Transverse colon (tissue), 4 donors: ENCODE measurements at regions not wholly inside any gene's neighbourhood (a gene's known extent, or its start where the extent isn't known, plus 50 kb on each side); places are given as distances from the start of the nearest gene placed in this dataset.

Source experiments
- DNase-seq: peaks from one replicate; pipeline ENCODE4 v3.0.0-alpha.2; 2019
- H3K27ac ChIP-seq, 4 donors: fragments of 200-600 bp; sonication (generic); 2 replicates each; pipeline ENCODE4 v1.5.1; 2016 to 2018; ENCODE audit warnings: inconsistent platforms in 4 of 4
- H3K27me3 ChIP-seq: fragments of 200-600 bp; sonication (generic); 2 replicates; pipeline ENCODE4 v1.5.1; 2017; ENCODE audit warnings: inconsistent platforms
- H3K36me3 ChIP-seq, 4 donors: fragments of 200-600 bp; sonication (generic); 2 replicates each; pipeline ENCODE4 v1.5.1; 2017 to 2019; ENCODE audit warnings: inconsistent platforms in 4 of 4
- H3K4me1 ChIP-seq, 4 donors: fragments of 200-600 bp; sonication (generic); 2 replicates each; pipeline ENCODE4 v1.5.1; 2017 to 2020; ENCODE audit warnings: inconsistent platforms in 4 of 4
- H3K4me3 ChIP-seq, 4 donors: fragments of 200-600 bp; sonication (generic); 1 replicate in 1 of 4; 2 replicates in 3 of 4; pipeline versions ENCODE4 v1.5.1 to v1.6.1; 2017 to 2019; ENCODE audit warnings: inconsistent platforms in 4 of 4
- H3K9me3 ChIP-seq, 2 donors: fragments of 200-600 bp; sonication (generic); 2 replicates each; pipeline ENCODE4 v1.5.1; 2017 to 2019; ENCODE audit warnings: inconsistent platforms in 2 of 2
- EP300 ChIP-seq: sonication (generic); formaldehyde crosslinking; IDR thresholded peaks from one replicate; pipeline ENCODE4 v1.6.1; 2017; ENCODE audit warnings: antibody characterized with exemption, low read depth
- POLR2A ChIP-seq: fragments of 450-650 bp; IDR thresholded peaks from one replicate; pipeline ENCODE4 v1.6.1; 2016; ENCODE audit warnings: antibody characterized with exemption, mild to moderate bottlenecking, moderate library complexity
- POLR2AphosphoS5 ChIP-seq, 3 donors: sonication (generic); formaldehyde crosslinking; IDR thresholded peaks; one replicate each; pipeline ENCODE4 v1.6.1; 2016; ENCODE audit warnings: antibody characterized with exemption in 3 of 3
- WGBS, 2 donors: methylation state at CpG; one replicate each; pipeline ENCODE4 v1.1.5; 2018; ENCODE audit warnings: low coverage in 1 of 2; 5-methylcytosine and 5-hydroxymethylcytosine counted together
- in situ Hi-C, 4 donors: fragments of 200-750 bp; cut with MboI; loops; one replicate each; pipeline versions ENCODE4 v1.15.0 to v1.15.1; 2017; ENCODE audit warnings: low sequenced_read_pairs in 3 of 4, low pct_ligation_motif_present in 1 of 4, low pct_unique_long_range_greater_than_20kb in 1 of 4
- intact Hi-C: fragments of 100-400 bp; cut with DNase I; formaldehyde crosslinking; loops from one replicate; pipeline ENCODE4 v1.15.1; 2023; ENCODE audit warnings: low total_unique reads
- TF ChIP-seq, protein P1 (sequence below), 5 experiments: fragments of 200-600 bp in 3 of 5; fragments of 450-650 bp in 2 of 5; sonication (generic) in 3 of 5; IDR thresholded peaks; 1 replicate in 2 of 5; 2 replicates in 3 of 5; pipeline ENCODE4 v1.5.1; 2016 to 2017; ENCODE audit warnings: antibody characterized with exemption in 5 of 5, inconsistent platforms in 3 of 5, mild to moderate bottlenecking in 2 of 5, moderate library complexity in 1 of 5

GRCh38 chr22:47372111-47372581, 609.7 kb downstream of the TBC1D22A start:
- DNase-seq: no peak
- Histone ChIP-seq H3K27me3 (no peaks in the 10 kb centered on the region), H3K27ac (no peak overlapping the region), H3K36me3 (no peaks in the 10 kb centered on the region), H3K9me3 (no peaks in the 10 kb centered on the region), H3K4me1 (no peaks in the 10 kb centered on the region), H3K4me3 (no peak overlapping the region)
- in situ Hi-C loops: no loop called here
- 79% methylated on average over 15 of the region's 15 CpGs; no CpG with 5 or more reads in 1 of the 2 donors for WGBS, 2 donors
- TF ChIP-seq EP300: no peak
- TF ChIP-seq, protein P1, sequence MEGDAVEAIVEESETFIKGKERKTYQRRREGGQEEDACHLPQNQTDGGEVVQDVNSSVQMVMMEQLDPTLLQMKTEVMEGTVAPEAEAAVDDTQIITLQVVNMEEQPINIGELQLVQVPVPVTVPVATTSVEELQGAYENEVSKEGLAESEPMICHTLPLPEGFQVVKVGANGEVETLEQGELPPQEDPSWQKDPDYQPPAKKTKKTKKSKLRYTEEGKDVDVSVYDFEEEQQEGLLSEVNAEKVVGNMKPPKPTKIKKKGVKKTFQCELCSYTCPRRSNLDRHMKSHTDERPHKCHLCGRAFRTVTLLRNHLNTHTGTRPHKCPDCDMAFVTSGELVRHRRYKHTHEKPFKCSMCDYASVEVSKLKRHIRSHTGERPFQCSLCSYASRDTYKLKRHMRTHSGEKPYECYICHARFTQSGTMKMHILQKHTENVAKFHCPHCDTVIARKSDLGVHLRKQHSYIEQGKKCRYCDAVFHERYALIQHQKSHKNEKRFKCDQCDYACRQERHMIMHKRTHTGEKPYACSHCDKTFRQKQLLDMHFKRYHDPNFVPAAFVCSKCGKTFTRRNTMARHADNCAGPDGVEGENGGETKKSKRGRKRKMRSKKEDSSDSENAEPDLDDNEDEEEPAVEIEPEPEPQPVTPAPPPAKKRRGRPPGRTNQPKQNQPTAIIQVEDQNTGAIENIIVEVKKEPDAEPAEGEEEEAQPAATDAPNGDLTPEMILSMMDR (IDR thresholded peaks at IDR 0.05): no peak
- TF ChIP-seq POLR2AphosphoS5 (IDR thresholded peaks at IDR 0.05): no peak
- TF ChIP-seq POLR2A: no peak
- intact Hi-C loops: no loop called here

DNA sequence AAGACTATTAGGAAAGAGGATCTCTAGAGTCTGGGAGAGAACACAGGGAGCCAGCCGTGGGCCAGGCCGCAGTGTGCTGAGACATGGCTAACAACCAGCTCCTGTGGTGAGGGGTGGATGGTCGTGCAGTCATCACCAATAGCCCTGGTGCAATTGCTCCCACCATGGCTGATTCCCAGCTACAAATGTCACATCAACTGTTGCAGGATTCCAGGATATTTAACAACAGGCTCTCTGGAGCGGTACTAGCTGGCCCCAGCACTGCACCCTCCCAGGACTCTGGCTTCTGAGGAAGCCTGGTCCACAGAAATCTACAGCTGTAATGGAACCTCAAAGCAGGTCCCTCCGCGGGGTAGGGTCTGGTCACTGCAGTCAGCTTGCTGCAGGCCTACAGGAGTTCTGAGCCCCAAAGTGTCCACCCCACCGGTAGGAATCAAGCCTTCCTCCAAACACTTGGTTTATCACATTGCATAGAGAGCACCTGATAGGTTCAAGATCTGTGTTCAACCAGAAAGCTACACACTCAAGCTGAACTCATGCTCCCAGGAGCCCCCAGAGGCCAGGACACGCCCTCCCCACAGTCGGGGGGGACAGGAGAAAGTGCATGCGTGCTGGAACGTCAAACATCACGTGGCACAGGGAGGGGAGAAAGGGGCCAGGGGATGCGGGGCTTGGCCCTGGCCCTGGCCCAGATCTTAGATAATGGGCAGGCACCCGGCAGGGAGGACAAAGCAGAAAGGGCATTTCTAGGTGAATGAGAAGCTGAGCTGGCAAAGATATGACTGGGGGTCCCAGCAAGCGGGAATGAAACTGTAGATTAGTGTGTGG, 609.0 kb downstream of the TBC1D22A start:
- TF ChIP-seq POLR2AphosphoS5 (IDR thresholded peaks at IDR 0.05) (no peak), EP300 (no peak), POLR2A (no peak)
- TF ChIP-seq, protein P1 (IDR thresholded peaks at IDR 0.05): no peak
- intact Hi-C loops (no loop called here), in situ Hi-C loops (no loop called here)
- H3K4me1 ChIP-seq: no peaks in the 10 kb centered on the region
- no peak for DNase-seq
- H3K27me3 ChIP-seq: no peaks in the 10 kb centered on the region
- WGBS, 2 donors: 20 to 68% methylated on average over 1 to 15 of the region's 15 CpGs
- H3K9me3 ChIP-seq: no peaks in the 10 kb centered on the region
- no peaks in the 10 kb centered on the region for H3K36me3 ChIP-seq
- H3K27ac ChIP-seq: no peak overlapping the region
- no peak overlapping the region for H3K4me3 ChIP-seq

GRCh38 chr22:47370448-47371262, 608.2 kb downstream of the TBC1D22A start:
- Histone ChIP-seq H3K9me3 (no peaks in the 10 kb centered on the region), H3K27ac (no peak overlapping the region), H3K4me3 (no peak overlapping the region), H3K4me1 (no peaks in the 10 kb centered on the region), H3K27me3 (no peaks in the 10 kb centered on the region), H3K36me3 (no peaks in the 10 kb centered on the region)
- intact Hi-C loops (no loop called here), in situ Hi-C loops (no loop called here)
- DNase-seq: no peak
- 72% methylated on average over 18 of the region's 18 CpGs; no CpG with 5 or more reads in 1 of the 2 donors for WGBS, 2 donors
- TF ChIP-seq, protein P1 (IDR thresholded peaks at IDR 0.05): no peak
- TF ChIP-seq EP300 (no peak), POLR2A (no peak), POLR2AphosphoS5 (IDR thresholded peaks at IDR 0.05) (no peak)

- H3K27me3 ChIP-seq: no peaks in the 10 kb centered on the region
- TF ChIP-seq EP300 (no peak), POLR2A (no peak), POLR2AphosphoS5 (IDR thresholded peaks at IDR 0.05) (no peak)
- TF ChIP-seq, protein P1 (IDR thresholded peaks at IDR 0.05): no peak
- H3K27ac ChIP-seq: no peak overlapping the region
- 48% methylated on average over 6 of the region's 6 CpGs; no CpG with 5 or more reads in 1 of the 2 donors for WGBS, 2 donors
- in situ Hi-C loops: no loop called here
- no peaks in the 10 kb centered on the region for H3K4me1 ChIP-seq
- H3K4me3 ChIP-seq: no peak overlapping the region
- H3K9me3 ChIP-seq: no peaks in the 10 kb centered on the region
- H3K36me3 ChIP-seq: no peaks in the 10 kb centered on the region
- intact Hi-C loops: no loop called here
- DNase-seq: no peak
Measured at GRCh38 chr22:47369431-47370015, 607.1 kb downstream of the TBC1D22A start.
